K562 (cell line): ENCODE measurements at regions not wholly inside any gene's neighbourhood (a gene's known extent, or its start where the extent isn't known, plus 50 kb on each side); places are given as distances from the start of the nearest gene placed in this dataset.

Experiments
- ATAC-seq: fragments of 200-7000 bp; cut with Tn5 transposase; 3 replicates; pipeline ENCODE4 v1.9.1; 2020; ENCODE audit warnings: moderate library complexity
- BruUV-seq: library from RNA; stranded (reverse); fragments of 400-500 nt; replicated peaks from 2 replicates; lab custom pipeline; 2021; lab: Mats Ljungman, UMichigan
- CTCF ChIA-PET: fragments of 300-600 bp; formaldehyde crosslinking; extraction: SDS; loops from one replicate; lab custom pipeline; 2021; ENCODE audit warnings: low intra/inter-chr PET ratio; lab: Yijun Ruan, JAX
- POLR2A ChIA-PET: fragments of 300-600, 350-650 bp; sonication (Branson Sonifier 250); formaldehyde crosslinking; extraction: SDS; loops from one replicate; lab custom pipeline; 2021; ENCODE audit warnings: antibody characterized with exemption, inconsistent platforms; lab: Yijun Ruan, JAX
- DNase-seq, 4 experiments: peaks; one replicate each; pipeline versions ENCODE4 v3.0.0 to v3.0.0-alpha.2; 2011 to 2018; ENCODE audit warnings: low spot score in 3 of 4, mixed read lengths in 3 of 4; ENCODE audit errors: extremely low read depth in 1 of 4
- FAIRE-seq: peaks from 2 replicates; lab custom pipeline; 2011; peaks lifted over from hg19 to GRCh38; lab: Jason Lieb, UNC
- H2AFZ ChIP-seq: 2 replicates; pipeline ENCODE4 v1.6.0; 2011; ENCODE audit warnings: low read depth, low read length, control low read depth, inconsistent platforms
- H3K27ac ChIP-seq: fragments of 200-600 bp; 3 replicates; pipeline ENCODE4 v1.8.0; 2011; ENCODE audit warnings: low read depth, mild to moderate bottlenecking, control low read depth, inconsistent platforms, low read length, moderate library complexity, mixed read lengths; ENCODE audit errors: extremely low read depth
- H3K27me3 ChIP-seq, 2 experiments: fragments of 300-600 bp in 1 of 2; 2 replicates in 1 of 2; 3 replicates in 1 of 2; pipeline versions ENCODE4 v1.6.0 to v1.8.0; 2011; ENCODE audit warnings: inconsistent platforms in 2 of 2, low read length in 2 of 2, mild to moderate bottlenecking in 1 of 2, mixed read lengths in 1 of 2, moderate library complexity in 1 of 2; ENCODE audit not compliant: control insufficient read depth in 2 of 2, insufficient read depth in 2 of 2
- H3K36me3 ChIP-seq: fragments of 300-600 bp; 3 replicates; pipeline ENCODE4 v1.8.0; 2011; ENCODE audit warnings: mild to moderate bottlenecking, low read length, inconsistent platforms; ENCODE audit not compliant: control insufficient read depth, insufficient read depth
- H3K4me1 ChIP-seq, 2 experiments: fragments of 200-600 bp in 1 of 2; replicated peaks in 1 of 2; 2 replicates in 1 of 2; 3 replicates in 1 of 2; pipeline versions ENCODE4 v1.5.1 to v1.8.0; 2011; ENCODE audit warnings: inconsistent platforms in 2 of 2, low read length in 2 of 2, mild to moderate bottlenecking in 1 of 2, mixed read lengths in 1 of 2, moderate library complexity in 1 of 2; ENCODE audit not compliant: control insufficient read depth in 2 of 2, insufficient read depth in 2 of 2
- H3K4me2 ChIP-seq: 2 replicates; pipeline ENCODE4 v1.6.1; 2011; ENCODE audit warnings: low read length, control low read depth, inconsistent platforms, mixed read lengths; ENCODE audit not compliant: insufficient read depth
- H3K4me3 ChIP-seq: fragments of 200-600 bp; sonication (generic), shearing (Covaris generic); 2 replicates; pipeline ENCODE4 v1.5.1; 2016; ENCODE audit warnings: control low read depth, inconsistent platforms
- H3K79me2 ChIP-seq: fragments of 200-600 bp; 3 replicates; pipeline ENCODE4 v1.8.0; 2011; ENCODE audit warnings: low read length, inconsistent platforms; ENCODE audit not compliant: control insufficient read depth, insufficient read depth
- H3K9ac ChIP-seq, 2 experiments: 2 replicates each; pipeline versions ENCODE4 v1.6.0 to v1.6.1; 2011; ENCODE audit warnings: low read depth in 2 of 2, low read length in 2 of 2, control low read depth in 1 of 2, inconsistent platforms in 1 of 2, mild to moderate bottlenecking in 1 of 2, mixed read lengths in 1 of 2; ENCODE audit not compliant: insufficient read depth in 1 of 2
- H3K9me1 ChIP-seq: one replicate; pipeline ENCODE4 v1.6.0; 2011; ENCODE audit warnings: inconsistent platforms, mild to moderate bottlenecking, low read length, moderate library complexity; ENCODE audit not compliant: control insufficient read depth, insufficient read depth
- H3K9me3 ChIP-seq: replicated peaks from 2 replicates; pipeline ENCODE4 v1.5.1; 2011; ENCODE audit warnings: low read depth, low read length, inconsistent platforms; ENCODE audit not compliant: control insufficient read depth, insufficient read depth
- H4K20me1 ChIP-seq: replicated peaks from 2 replicates; pipeline ENCODE4 v1.6.1; 2011; ENCODE audit warnings: low read length, inconsistent platforms, mixed read lengths; ENCODE audit not compliant: control insufficient read depth, insufficient read depth
- E2F8 ChIP-seq: fragments of 450-650 bp; IDR thresholded peaks from 2 replicates; pipeline ENCODE4 v1.7.1; 2018; ENCODE audit warnings: mild to moderate bottlenecking, low read depth; ENCODE audit not compliant: partially characterized antibody
- PML ChIP-seq: IDR thresholded peaks from 2 replicates; pipeline ENCODE4 v1.6.1; 2012; ENCODE audit warnings: low read length, inconsistent platforms
- RBM25 ChIP-seq: fragments of 200-400 bp; formaldehyde crosslinking; IDR thresholded peaks from 2 replicates; pipeline ENCODE4 v1.6.1; 2018; ENCODE audit warnings: low read length, low read depth, moderate library complexity; ENCODE audit not compliant: severe bottlenecking
- SRSF3 ChIP-seq: fragments of 200-400 bp; formaldehyde crosslinking; IDR thresholded peaks from 2 replicates; pipeline ENCODE4 v1.6.1; 2016; ENCODE audit warnings: mild to moderate bottlenecking, low read length, moderate library complexity; ENCODE audit not compliant: insufficient read depth
- TEAD2 ChIP-seq: fragments of 450-650 bp; IDR thresholded peaks from 2 replicates; pipeline ENCODE4 v1.6.1; 2016; ENCODE audit warnings: missing genetic modification characterization, control low read depth, missing compliant biosample characterization
- ZNF133 ChIP-seq: fragments of 250-450 bp; sonication (Bioruptor Pico); IDR thresholded peaks from 2 replicates; pipeline ENCODE4 v1.4.0; 2020; ENCODE audit warnings: mild to moderate bottlenecking
- ZNF75A ChIP-seq: fragments of 450-650 bp; formaldehyde crosslinking; IDR thresholded peaks from 2 replicates; pipeline ENCODE4 v1.4.0; 2020; ENCODE audit warnings: mild to moderate bottlenecking
- WGBS: fragments of 100-300 bp; shearing (Covaris generic); methylation state at CpG from one replicate; pipeline ENCODE4 v1.1.6; 2016; ENCODE audit warnings: low coverage, mixed read lengths; ENCODE audit not compliant: insufficient coverage; ENCODE audit errors: missing lambda C conversion rate; 5-methylcytosine and 5-hydroxymethylcytosine counted together
- in situ Hi-C: fragments of 300-500 bp; cut with MboI; formaldehyde crosslinking; loops from 4 replicates; pipeline ENCODE4 v1.15.0; 2018; ENCODE audit warnings: inconsistent platforms, mixed read lengths
- intact Hi-C: fragments of 100-400 bp; cut with micrococcal nuclease; formaldehyde crosslinking; loops from 2 replicates; pipeline ENCODE4 v1.14.2; 2022
- TF ChIP-seq, protein P1 (sequence below): fragments of 250-450 bp; sonication (Bioruptor Pico); IDR thresholded peaks from 2 replicates; pipeline ENCODE4 v1.5.0; 2021

DNA sequence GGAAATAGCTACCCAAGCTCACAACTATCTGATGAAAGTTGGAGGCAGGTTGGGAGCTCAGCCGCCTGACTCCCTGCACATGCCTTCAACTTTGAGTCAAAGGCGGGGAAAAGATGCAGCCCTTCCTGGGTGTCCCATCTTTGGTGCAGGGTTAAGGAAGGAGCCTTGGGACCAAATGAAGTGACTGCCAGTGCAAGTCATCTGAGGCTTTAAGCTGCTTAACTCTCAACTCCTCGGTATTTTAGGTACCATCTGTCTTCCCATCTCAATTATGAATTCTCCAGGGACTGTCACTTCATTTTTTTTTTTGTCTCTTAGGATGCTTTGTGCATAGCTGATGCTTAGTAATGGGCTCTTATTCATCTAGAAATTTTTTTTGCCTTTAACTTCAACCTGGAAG is 408.8 kb upstream of the C2CD4B start:
- no peak for DNase-seq
- Histone ChIP-seq H3K27me3 (peaks cover 2 to 17% of the 10 kb centered on the region in 2 experiments; a peak in 3 of 5 replicates), H3K4me1 (no peaks in the 10 kb centered on the region), H3K9me1 (no peaks in the 10 kb centered on the region), H3K79me2 (no peaks in the 10 kb centered on the region), H2AFZ (no peak overlapping the region), H3K36me3 (no peaks in the 10 kb centered on the region), H3K4me3 (no peak overlapping the region), H3K9me3 (no peaks in the 10 kb centered on the region), H3K27ac (no peak overlapping the region), H3K4me2 (no peak overlapping the region), H4K20me1 (no peaks in the 10 kb centered on the region), H3K9ac (no peak overlapping the region)
- CTCF ChIA-PET: no interaction called here
- no peak for ATAC-seq
- BruUV-seq: no TSS peak
- TF ChIP-seq RBM25 (no peak), TEAD2 (tag) (no peak)
- WGBS: 3% methylated on average over 3 of the region's 3 CpGs
- POLR2A ChIA-PET: interaction anchor here (1.2 kb wide), 1 partner anchor 21 kb away, joined by 3 read pairs; no protein-coding TSS in a partner anchor
- in situ Hi-C loops (no loop called here), intact Hi-C loops (no loop called here)
- FAIRE-seq: no peak

GRCh38 chr15:62578546-62578945 is 413.5 kb upstream of the C2CD4B start:
- Histone ChIP-seq H2AFZ (no peak overlapping the region), H3K9me1 (no peaks in the 10 kb centered on the region), H3K4me3 (no peak overlapping the region), H3K9me3 (no peaks in the 10 kb centered on the region), H3K9ac (no peak overlapping the region), H3K36me3 (no peaks in the 10 kb centered on the region), H4K20me1 (no peaks in the 10 kb centered on the region), H3K4me2 (no peak overlapping the region), H3K4me1 (no peaks in the 10 kb centered on the region), H3K27me3 (peaks cover 3 to 10% of the 10 kb centered on the region in 2 experiments; a peak in 4 of 5 replicates), H3K79me2 (no peaks in the 10 kb centered on the region), H3K27ac (no peak overlapping the region)
- FAIRE-seq: no peak
- in situ Hi-C loops (no loop called here), intact Hi-C loops (no loop called here)
- ChIA-PET POLR2A (interaction anchor here (0.7 kb wide), 1 partner anchor 8 kb away, joined by 3 read pairs; no protein-coding TSS in a partner anchor), CTCF (no interaction called here)
- no peak for ATAC-seq
- WGBS: 3% methylated on average over 6 of the region's 6 CpGs
- no TSS peak for BruUV-seq
- no peak for DNase-seq
- TF ChIP-seq, protein P1, sequence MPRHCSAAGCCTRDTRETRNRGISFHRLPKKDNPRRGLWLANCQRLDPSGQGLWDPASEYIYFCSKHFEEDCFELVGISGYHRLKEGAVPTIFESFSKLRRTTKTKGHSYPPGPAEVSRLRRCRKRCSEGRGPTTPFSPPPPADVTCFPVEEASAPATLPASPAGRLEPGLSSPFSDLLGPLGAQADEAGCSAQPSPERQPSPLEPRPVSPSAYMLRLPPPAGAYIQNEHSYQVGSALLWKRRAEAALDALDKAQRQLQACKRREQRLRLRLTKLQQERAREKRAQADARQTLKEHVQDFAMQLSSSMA: no peak
- TF ChIP-seq PML (no peak), E2F8 (no peak), ZNF75A (CRISPR knock-in tag) (no peak), ZNF133 (CRISPR knock-in tag) (no peak), SRSF3 (no peak)
